ENCODE measurements at regions not wholly inside any gene's neighbourhood (a gene's known extent, or its start where the extent isn't known, plus 50 kb on each side); places are given as distances from the start of the nearest gene placed in this dataset.

GRCh38 chr5:133825631-133826289 lies 142.7 kb downstream of the C5orf15 start:
- intact Hi-C loops (cut with micrococcal nuclease; ENCODE audit: unreplicated experiment) (no loop called here), in situ Hi-C loops (cut with HindIII; ENCODE audit: low pct_unique_long_range_greater_than_20kb, low sequenced_read_pairs) (no loop called here)
- DNase-seq (ENCODE audit: low read depth, low spot score), result no peak
- no peak overlapping the region for H3K4me3 ChIP-seq (ENCODE audit: low read depth in 2 of 2, low read length in 2 of 2)
- no peaks in the 10 kb centered on the region; the same call in 1 of the 2 replicates for H3K36me3 ChIP-seq (ENCODE audit: control insufficient read depth, insufficient read depth, low read length)
- H3K27ac ChIP-seq (ENCODE audit: low read length), result no peak overlapping the region
- ChIA-PET POLR2A (no interaction called here), CTCF (no interaction called here)
- peaks cover 12% of the 10 kb centered on the region for H3K27me3 ChIP-seq (ENCODE audit: control insufficient read depth, insufficient read depth, low read length)
- no peak for ATAC-seq
- no peaks in the 10 kb centered on the region for H3K9me3 ChIP-seq (ENCODE audit: control insufficient read depth, insufficient read depth, low read depth, low read length)
- TF ChIP-seq CTCF (IDR thresholded peaks at IDR 0.05) (no peak), REST (IDR thresholded peaks at IDR 0.05; ENCODE audit: insufficient read depth in 1 of 2, low read depth in 2 of 2, low read length in 1 of 2) (no peak), POLR2AphosphoS5 (IDR thresholded peaks at IDR 0.05; ENCODE audit: low read depth, low read length) (no peak), SIN3A (IDR thresholded peaks at IDR 0.05; ENCODE audit: borderline replicate concordance, insufficient read depth, low read depth, low read length) (no peak), TCF7L2 (IDR thresholded peaks at IDR 0.05; ENCODE audit: low read depth, low read length) (no peak)
- H3K4me1 ChIP-seq (ENCODE audit: control insufficient read depth, insufficient read depth, low read length), result no peaks in the 10 kb centered on the region
- BruUV-seq (replicated peaks), result no TSS peak

- no TSS peak for BruUV-seq (replicated peaks)
- in situ Hi-C loops (cut with HindIII; ENCODE audit: low pct_unique_long_range_greater_than_20kb, low sequenced_read_pairs), result no loop called here
These were observed 143.7 kb downstream of the C5orf15 start for GRCh38 chr5:133824661-133825254.

More at GRCh38 chr5:133824661-133825254, 143.7 kb downstream of the C5orf15 start:
- peaks cover 15% of the 10 kb centered on the region for H3K27me3 ChIP-seq (ENCODE audit: control insufficient read depth, insufficient read depth, low read length)
- H3K36me3 ChIP-seq (ENCODE audit: control insufficient read depth, insufficient read depth, low read length), result no peaks in the 10 kb centered on the region; the same call in 1 of the 2 replicates
- no peak for DNase-seq (ENCODE audit: low read depth, low spot score)
- ATAC-seq, result no peak
- intact Hi-C loops (cut with micrococcal nuclease; ENCODE audit: unreplicated experiment), result no loop called here
- CTCF ChIA-PET, result no interaction called here
- POLR2A ChIA-PET, result no interaction called here
- TF ChIP-seq REST (IDR thresholded peaks at IDR 0.05; ENCODE audit: insufficient read depth in 1 of 2, low read depth in 2 of 2, low read length in 1 of 2), result no peak
- TF ChIP-seq TCF7L2 (IDR thresholded peaks at IDR 0.05; ENCODE audit: low read depth, low read length), result no peak
- TF ChIP-seq POLR2AphosphoS5 (IDR thresholded peaks at IDR 0.05; ENCODE audit: low read depth, low read length), result no peak
- TF ChIP-seq CTCF (IDR thresholded peaks at IDR 0.05), result no peak
- no peak for TF ChIP-seq SIN3A (IDR thresholded peaks at IDR 0.05; ENCODE audit: borderline replicate concordance, insufficient read depth, low read depth, low read length)
- H3K27ac ChIP-seq (ENCODE audit: low read length), result no peak overlapping the region
- H3K9me3 ChIP-seq (ENCODE audit: control insufficient read depth, insufficient read depth, low read depth, low read length), result no peaks in the 10 kb centered on the region
- H3K4me1 ChIP-seq (ENCODE audit: control insufficient read depth, insufficient read depth, low read length), result no peaks in the 10 kb centered on the region
- H3K4me3 ChIP-seq (ENCODE audit: low read depth in 2 of 2, low read length in 2 of 2), result no peak overlapping the region

All from Panc1 (cell line).